ENCODE measurements at regions not wholly inside any gene's neighbourhood (a gene's known extent, or its start where the extent isn't known, plus 50 kb on each side); places are given as distances from the start of the nearest gene placed in this dataset.
A peak's percentile ranks its signal among the peaks of the same experiment; 100 is the strongest.
"Not testable (repeated sequence)": the region's sequence is repeated elsewhere in the genome, so short reads cannot be mapped to it uniquely, and the experiment has no call there.

DNA sequence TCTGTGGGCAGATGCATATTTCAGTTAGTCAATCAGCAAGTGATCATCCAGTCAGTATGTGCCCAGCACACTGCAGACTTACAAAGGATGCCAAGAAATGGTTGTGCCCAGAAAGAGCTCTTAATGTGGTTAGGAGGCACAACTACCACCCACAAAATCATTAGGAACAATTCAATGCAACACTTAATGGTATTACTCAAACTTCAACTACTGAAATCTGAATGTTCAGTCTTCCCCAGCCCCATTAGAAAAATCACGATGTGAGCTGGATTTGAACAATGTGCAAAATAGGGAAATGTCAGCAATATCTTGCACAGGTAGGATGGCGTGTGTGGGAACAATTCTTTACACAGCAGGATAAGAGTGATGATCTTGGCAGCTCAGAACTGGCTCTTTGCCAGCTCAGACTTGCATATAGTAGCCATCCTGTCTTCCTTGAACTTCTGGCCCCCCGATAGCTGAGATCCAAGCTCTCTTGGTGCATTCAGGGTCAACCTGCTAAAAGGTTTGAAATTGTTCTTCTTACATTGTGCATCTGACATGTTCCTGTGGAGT is 556.7 kb upstream of the HTR1E start:
- Mint-ChIP-seq H3K36me3 (no peaks in the 10 kb centered on the region), H3K4me3 (no peak overlapping the region), H3K27me3 (no peaks in the 10 kb centered on the region), H3K9me3 (peaks cover 16% of the 10 kb centered on the region), H3K27ac (no peak overlapping the region), H3K4me1 (no peaks in the 10 kb centered on the region)
- ATAC-seq = no peak

GRCh38 chr6:86357877-86358276 is 579.5 kb upstream of the HTR1E start:
- ATAC-seq = no peak
- H3K27ac Mint-ChIP-seq = no peak overlapping the region

DNA sequence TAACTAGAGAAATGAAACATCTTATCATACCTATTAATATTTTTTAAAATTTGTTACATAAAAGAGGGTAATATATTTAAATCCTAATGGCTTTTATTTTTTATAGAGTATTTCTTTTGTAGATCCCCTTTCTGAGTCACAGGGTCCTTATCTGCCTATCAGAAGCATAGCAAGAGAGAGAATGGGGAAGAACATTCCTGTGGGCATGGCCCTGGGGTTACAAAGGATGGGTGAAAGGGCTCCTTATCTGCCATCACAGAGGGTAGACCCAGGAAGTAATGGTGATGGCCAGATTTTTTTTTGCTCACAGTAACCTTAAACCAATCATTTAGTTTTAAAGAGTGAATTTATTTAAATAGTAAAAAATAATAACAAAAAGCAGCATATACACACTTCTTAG is 582.1 kb upstream of the HTR1E start:
- Mint-ChIP-seq H3K9me3 (no peaks in the 10 kb centered on the region), H3K4me1 (no peaks in the 10 kb centered on the region), H3K27me3 (no peaks in the 10 kb centered on the region), H3K27ac (no peak overlapping the region), H3K36me3 (no peaks in the 10 kb centered on the region), H3K4me3 (no peak overlapping the region)
- ATAC-seq = no peak

More at GRCh38 chr6:86357877-86358276, 579.5 kb upstream of the HTR1E start:
- no peaks in the 10 kb centered on the region for H3K36me3 Mint-ChIP-seq
- H3K9me3 Mint-ChIP-seq = no peaks in the 10 kb centered on the region
- H3K27me3 Mint-ChIP-seq = no peaks in the 10 kb centered on the region
- no peaks in the 10 kb centered on the region for H3K4me1 Mint-ChIP-seq
- H3K4me3 Mint-ChIP-seq = no peak overlapping the region

DNA sequence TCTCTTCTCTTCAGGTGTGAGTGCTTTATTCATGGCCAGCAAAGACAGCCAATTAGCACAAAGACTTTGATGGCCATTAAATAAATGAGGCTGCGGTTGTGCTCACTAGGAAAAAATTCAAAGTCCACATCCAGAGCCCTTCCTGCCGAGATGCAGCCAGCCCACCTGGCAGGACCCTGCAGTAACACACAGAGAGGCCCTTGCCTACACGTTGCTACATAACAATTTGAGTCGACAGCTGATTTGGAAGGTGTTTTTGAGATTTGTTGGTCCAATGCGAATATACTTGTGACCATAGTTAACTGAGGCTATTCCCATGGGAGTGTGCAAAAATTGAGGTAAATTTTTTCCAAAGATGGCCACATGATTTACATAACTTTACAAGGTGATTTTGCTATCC is 605.4 kb upstream of the HTR1E start:
- no peak for ATAC-seq
- Mint-ChIP-seq H3K27me3 (no peaks in the 10 kb centered on the region), H3K27ac (no peak overlapping the region), H3K4me3 (no peak overlapping the region), H3K36me3 (no peaks in the 10 kb centered on the region), H3K4me1 (no peaks in the 10 kb centered on the region), H3K9me3 (no peaks in the 10 kb centered on the region)

DNA sequence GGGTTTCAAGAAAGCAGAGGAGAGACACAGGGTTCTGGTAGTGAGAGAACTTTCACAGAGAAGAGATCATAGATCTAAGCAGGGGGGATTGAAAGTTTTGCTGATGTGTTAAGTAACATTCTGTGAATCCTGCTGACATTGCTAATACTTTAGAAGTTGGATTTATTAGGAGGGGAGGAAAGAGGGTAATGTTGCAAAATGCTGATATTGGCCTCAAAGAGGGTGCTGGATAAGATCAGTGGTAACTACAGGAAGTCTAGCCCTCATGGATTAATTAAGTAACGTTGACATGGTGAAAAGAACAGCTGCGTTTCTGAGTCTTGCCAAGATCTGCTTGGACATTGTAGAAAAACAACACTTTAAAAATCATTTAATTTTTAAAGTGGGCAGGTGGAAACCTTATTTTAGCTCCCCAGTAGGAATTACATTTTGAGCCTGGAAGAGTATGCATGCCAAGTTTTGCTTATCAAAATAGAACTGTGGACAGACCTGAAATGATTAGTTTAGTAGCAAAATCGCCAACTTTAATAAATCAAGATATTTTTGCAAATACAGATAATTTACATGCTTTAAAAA is 606.0 kb upstream of the HTR1E start:
- no peak for ATAC-seq
- Mint-ChIP-seq H3K4me1 (no peaks in the 10 kb centered on the region), H3K9me3 (no peaks in the 10 kb centered on the region), H3K27ac (no peak overlapping the region), H3K4me3 (no peak overlapping the region), H3K27me3 (no peaks in the 10 kb centered on the region), H3K36me3 (no peaks in the 10 kb centered on the region)

DNA sequence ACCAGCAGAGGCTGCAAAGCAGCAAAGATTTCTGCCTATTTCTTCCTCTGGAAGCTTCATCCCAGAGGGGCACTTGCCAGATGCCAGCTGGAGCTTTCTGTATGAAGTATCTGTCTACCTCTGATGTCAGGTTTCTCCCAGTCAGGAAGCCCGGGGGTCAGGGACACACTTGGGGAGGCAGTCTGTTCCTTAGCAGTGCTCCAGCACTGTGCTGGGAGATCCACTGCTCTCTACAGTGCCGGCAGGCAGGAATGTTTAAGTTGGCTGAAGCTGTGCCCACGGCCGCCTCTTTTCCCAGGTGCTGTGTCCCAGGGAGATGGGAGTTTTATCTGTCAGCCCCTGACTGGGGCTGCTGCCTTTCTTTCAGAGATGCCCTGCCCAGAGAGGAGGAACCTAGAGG is 631.1 kb upstream of the HTR1E start:
- no peak for ATAC-seq
- H3K27ac Mint-ChIP-seq = no peak overlapping the region
- peaks cover 8% of the 10 kb centered on the region for H3K9me3 Mint-ChIP-seq
- no peaks in the 10 kb centered on the region for H3K4me1 Mint-ChIP-seq
- H3K36me3 Mint-ChIP-seq = no peaks in the 10 kb centered on the region
- no peak overlapping the region for H3K4me3 Mint-ChIP-seq
- no peaks in the 10 kb centered on the region for H3K27me3 Mint-ChIP-seq

GRCh38 chr6:86285876-86286275 is 643.2 kb upstream of the SYNCRIP start:
- no peaks in the 10 kb centered on the region for H3K27me3 Mint-ChIP-seq
- ATAC-seq = no peak
- H3K36me3 Mint-ChIP-seq = no peaks in the 10 kb centered on the region
- H3K9me3 Mint-ChIP-seq = peaks cover 8% of the 10 kb centered on the region
- H3K27ac Mint-ChIP-seq = no peak overlapping the region
- H3K4me3 Mint-ChIP-seq = no peak overlapping the region
- no peaks in the 10 kb centered on the region for H3K4me1 Mint-ChIP-seq

GRCh38 chr6:86284809-86285480 is 642.3 kb upstream of the SYNCRIP start:
- not testable (repeated sequence) for H3K4me3 Mint-ChIP-seq, H3K27me3 Mint-ChIP-seq, ATAC-seq, H3K36me3 Mint-ChIP-seq, H3K9me3 Mint-ChIP-seq, H3K27ac Mint-ChIP-seq, H3K4me1 Mint-ChIP-seq

- H3K36me3 Mint-ChIP-seq, H3K4me3 Mint-ChIP-seq, H3K27me3 Mint-ChIP-seq, H3K9me3 Mint-ChIP-seq, ATAC-seq, H3K27ac Mint-ChIP-seq, H3K4me1 Mint-ChIP-seq: not testable (repeated sequence)
These were observed 640.9 kb upstream of the SYNCRIP start for GRCh38 chr6:86283596-86283995.

GRCh38 chr6:86276056-86276455 is 633.4 kb upstream of the SYNCRIP start:
- no peaks in the 10 kb centered on the region for H3K4me1 Mint-ChIP-seq
- no peak overlapping the region for H3K27ac Mint-ChIP-seq
- H3K36me3 Mint-ChIP-seq = no peaks in the 10 kb centered on the region
- peak; percentile 45 for ATAC-seq
- no peaks in the 10 kb centered on the region for H3K27me3 Mint-ChIP-seq
- peaks cover 2% of the 10 kb centered on the region for H3K9me3 Mint-ChIP-seq
- H3K4me3 Mint-ChIP-seq = no peak overlapping the region

- H3K4me3 Mint-ChIP-seq = no peak overlapping the region
- H3K36me3 Mint-ChIP-seq = no peaks in the 10 kb centered on the region
- ATAC-seq = no peak
- H3K27ac Mint-ChIP-seq = no peak overlapping the region
- no peaks in the 10 kb centered on the region for H3K4me1 Mint-ChIP-seq
- peaks cover 2% of the 10 kb centered on the region for H3K9me3 Mint-ChIP-seq
- no peaks in the 10 kb centered on the region for H3K27me3 Mint-ChIP-seq
These were observed 631.2 kb upstream of the SYNCRIP start for GRCh38 chr6:86273936-86274335.

GRCh38 chr6:86256615-86257187 is 614.0 kb upstream of the SYNCRIP start:
- Mint-ChIP-seq H3K27me3 (no peaks in the 10 kb centered on the region), H3K27ac (no peak overlapping the region), H3K4me3 (no peak overlapping the region), H3K4me1 (no peaks in the 10 kb centered on the region), H3K9me3 (peaks cover 3% of the 10 kb centered on the region), H3K36me3 (no peaks in the 10 kb centered on the region)
- no peak for ATAC-seq

DNA sequence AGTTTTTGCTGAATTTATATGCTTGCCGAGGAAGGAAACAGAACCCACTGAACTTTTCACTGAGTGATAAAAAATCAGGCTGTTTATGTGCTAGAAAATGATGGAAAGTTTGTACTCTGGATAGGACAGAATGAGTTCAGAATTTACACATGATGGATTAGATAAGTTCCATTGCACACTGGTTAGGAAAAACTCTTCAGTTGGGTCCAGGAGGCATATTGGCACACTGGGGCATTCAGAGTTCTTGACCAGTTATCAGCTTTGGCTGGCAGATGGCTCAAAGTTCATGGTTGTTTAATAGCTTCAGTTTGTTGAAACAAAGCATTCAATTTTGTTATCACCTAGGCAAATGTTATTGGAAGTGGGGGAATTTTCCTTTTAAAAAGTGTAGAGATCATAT is 613.3 kb upstream of the SYNCRIP start:
- ATAC-seq = no peak
- no peaks in the 10 kb centered on the region for H3K27me3 Mint-ChIP-seq

GRCh38 chr6:86251106-86251505 is 608.4 kb upstream of the SYNCRIP start:
- no peak for ATAC-seq
- H3K36me3 Mint-ChIP-seq = no peaks in the 10 kb centered on the region
- H3K4me3 Mint-ChIP-seq = no peak overlapping the region
- no peak overlapping the region for H3K27ac Mint-ChIP-seq
- H3K27me3 Mint-ChIP-seq = no peaks in the 10 kb centered on the region
- peaks cover 4% of the 10 kb centered on the region for H3K9me3 Mint-ChIP-seq
- no peaks in the 10 kb centered on the region for H3K4me1 Mint-ChIP-seq

More for the DNA sequence above, 613.3 kb upstream of the SYNCRIP start:
- Mint-ChIP-seq H3K27ac (no peak overlapping the region), H3K9me3 (peaks cover 5% of the 10 kb centered on the region), H3K36me3 (no peaks in the 10 kb centered on the region), H3K4me3 (no peak overlapping the region), H3K4me1 (no peaks in the 10 kb centered on the region)

DNA sequence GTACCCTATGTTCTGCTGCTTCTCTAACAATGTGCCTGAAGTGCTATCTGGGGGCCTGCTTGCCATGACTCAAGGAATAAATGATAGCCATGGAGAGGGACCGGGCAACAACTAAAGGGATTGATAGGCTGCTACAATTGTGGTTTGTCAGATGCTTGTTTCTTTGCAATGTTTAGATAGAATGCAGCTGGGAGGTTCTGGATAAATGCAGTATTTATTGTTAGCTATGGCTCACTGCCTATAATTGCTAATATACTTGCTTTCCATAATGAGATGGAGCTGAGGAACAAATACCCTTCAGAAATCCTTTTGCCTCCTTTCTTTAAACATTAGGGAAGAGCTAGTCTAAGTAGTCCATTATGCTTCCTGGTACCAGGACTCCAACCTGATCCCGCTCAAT is 575.2 kb upstream of the SYNCRIP start:
- Mint-ChIP-seq H3K4me1 (no peaks in the 10 kb centered on the region), H3K36me3 (no peaks in the 10 kb centered on the region), H3K27ac (no peak overlapping the region), H3K4me3 (no peak overlapping the region), H3K9me3 (peaks cover 4% of the 10 kb centered on the region), H3K27me3 (no peaks in the 10 kb centered on the region)
- no peak for ATAC-seq

DNA sequence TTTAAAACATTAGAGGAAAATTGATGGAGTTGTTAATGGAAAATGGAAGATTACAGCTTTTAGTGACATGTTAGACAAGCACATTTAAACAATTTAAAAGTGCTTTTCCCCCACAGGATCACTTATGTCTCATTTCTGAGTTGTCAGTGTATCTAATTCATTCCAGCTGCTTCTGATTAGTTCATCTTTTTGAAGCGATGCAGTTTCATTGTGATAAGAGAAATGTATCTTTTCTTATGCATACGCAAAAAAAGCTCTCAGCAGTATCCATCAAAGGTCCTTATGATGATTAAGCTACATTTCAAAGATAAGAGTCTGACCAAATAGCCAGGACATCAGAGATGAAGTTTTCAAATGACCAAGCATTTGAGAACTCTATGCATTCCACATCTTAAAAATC is 572.6 kb upstream of the SYNCRIP start:
- H3K4me3 Mint-ChIP-seq = no peak overlapping the region
- H3K9me3 Mint-ChIP-seq = no peaks in the 10 kb centered on the region
- no peaks in the 10 kb centered on the region for H3K4me1 Mint-ChIP-seq
- no peak for ATAC-seq
- H3K36me3 Mint-ChIP-seq = no peaks in the 10 kb centered on the region
- no peak overlapping the region for H3K27ac Mint-ChIP-seq
- H3K27me3 Mint-ChIP-seq = no peaks in the 10 kb centered on the region
